Bronchial epithelial cell (primary cell): ENCODE measurements at regions not wholly inside any gene's neighbourhood (a gene's known extent, or its start where the extent isn't known, plus 50 kb on each side); places are given as distances from the start of the nearest gene placed in this dataset.
A peak's percentile ranks its signal among the peaks of the same experiment; 100 is the strongest.
"Not testable (repeated sequence)": the region's sequence is repeated elsewhere in the genome, so short reads cannot be mapped to it uniquely, and the experiment has no call there.

Experiments
- DNase-seq: peaks from one replicate; pipeline ENCODE4 v3.0.0-alpha.2; 2010; ENCODE audit warnings: low read depth
- FAIRE-seq: peaks from 2 replicates; lab custom pipeline; 2011; peaks lifted over from hg19 to GRCh38; lab: Jason Lieb, UNC
- H3K27me3 ChIP-seq: 2 replicates; pipeline ENCODE4 v1.5.1; 2011; ENCODE audit warnings: low read length; ENCODE audit not compliant: control insufficient read depth, insufficient read depth
- H3K36me3 ChIP-seq: 2 replicates; pipeline ENCODE4 v1.5.1; 2011; ENCODE audit warnings: low read length; ENCODE audit not compliant: control insufficient read depth, insufficient read depth
- H3K4me3 ChIP-seq: 2 replicates; pipeline ENCODE4 v1.5.1; 2011; ENCODE audit warnings: mild to moderate bottlenecking, low read depth, low read length, control low read depth
- CTCF ChIP-seq: IDR thresholded peaks from 2 replicates; pipeline ENCODE4 v1.5.1; 2011; ENCODE audit warnings: mild to moderate bottlenecking, moderate library complexity, low read length, control low read depth, inconsistent platforms; ENCODE audit not compliant: insufficient read depth, severe bottlenecking

DNA sequence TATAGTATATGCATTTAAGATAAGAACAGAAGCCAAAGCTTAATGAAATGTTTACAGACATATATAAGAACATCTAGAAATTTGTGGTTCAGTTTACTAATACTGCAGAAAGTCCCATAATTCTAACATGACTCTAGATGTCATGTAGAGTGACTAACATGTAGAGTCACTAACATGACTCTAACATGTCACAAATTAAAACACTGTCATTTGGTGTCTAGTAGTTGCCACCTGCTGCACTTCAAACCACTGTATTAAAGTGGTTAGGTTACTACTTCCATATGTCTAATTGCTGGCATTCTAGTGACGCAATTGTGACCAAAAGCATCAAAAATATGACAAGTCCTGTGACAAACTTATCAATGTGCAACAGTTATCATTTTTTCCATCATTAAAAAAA lies 100.2 kb upstream of the WDR75 start:
- Histone ChIP-seq H3K4me3 (no peak overlapping the region), H3K27me3 (no peaks in the 10 kb centered on the region), H3K36me3 (no peaks in the 10 kb centered on the region)
- TF ChIP-seq CTCF: no peak
- FAIRE-seq (no peak), DNase-seq (no peak)

DNA sequence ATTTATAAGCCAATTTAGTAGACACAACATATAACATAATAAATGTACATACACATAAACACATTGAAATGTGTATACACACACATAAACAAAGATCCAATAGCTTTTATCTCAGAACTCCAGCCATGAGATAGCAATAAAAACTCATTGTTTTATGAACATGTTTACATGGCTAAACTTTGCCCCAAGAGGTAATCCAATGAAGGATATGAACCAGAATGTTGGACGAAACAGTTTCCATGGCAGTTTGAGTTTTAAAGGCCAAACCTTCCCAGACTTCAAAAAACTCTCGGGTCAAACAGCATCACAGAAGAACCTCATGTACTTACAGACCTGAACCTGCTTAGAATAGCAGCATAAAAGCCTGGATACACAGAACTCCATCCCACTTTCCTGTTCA lies 97.2 kb upstream of the WDR75 start:
- no peaks in the 10 kb centered on the region for H3K27me3 ChIP-seq
- H3K36me3 ChIP-seq: no peaks in the 10 kb centered on the region
- H3K4me3 ChIP-seq: no peak overlapping the region
- FAIRE-seq (peak; percentile 66), DNase-seq (no peak)
- no peak for TF ChIP-seq CTCF

GRCh38 chr2:189347540-189347939 lies 93.7 kb upstream of the WDR75 start:
- Histone ChIP-seq H3K4me3 (no peak overlapping the region), H3K36me3 (no peaks in the 10 kb centered on the region), H3K27me3 (no peaks in the 10 kb centered on the region)
- FAIRE-seq (no peak), DNase-seq (peak; percentile 82)
- peak; percentile 25 for TF ChIP-seq CTCF

DNA sequence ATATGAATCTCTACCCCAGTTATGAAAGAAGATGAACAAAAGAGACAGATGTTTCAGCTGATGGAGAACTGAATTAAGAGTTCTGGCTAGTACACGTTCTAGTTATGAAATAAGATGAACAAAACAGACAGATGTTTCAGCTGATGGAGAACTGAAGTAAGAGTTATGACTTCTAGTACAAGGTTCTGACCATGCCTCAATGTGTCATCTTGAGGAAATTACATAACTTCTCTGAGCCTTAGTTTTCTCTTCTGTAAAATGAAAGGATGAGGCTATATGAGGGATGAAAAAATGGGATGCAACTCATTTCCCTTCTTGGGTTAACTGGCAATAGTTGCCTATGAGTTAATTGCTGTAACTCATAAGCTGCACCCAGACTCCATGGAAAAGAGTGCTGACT lies 92.9 kb upstream of the WDR75 start:
- no peaks in the 10 kb centered on the region for H3K36me3 ChIP-seq
- FAIRE-seq: no peak
- no peaks in the 10 kb centered on the region for H3K27me3 ChIP-seq
- TF ChIP-seq CTCF: no peak
- H3K4me3 ChIP-seq: no peak overlapping the region
- DNase-seq: no peak

DNA sequence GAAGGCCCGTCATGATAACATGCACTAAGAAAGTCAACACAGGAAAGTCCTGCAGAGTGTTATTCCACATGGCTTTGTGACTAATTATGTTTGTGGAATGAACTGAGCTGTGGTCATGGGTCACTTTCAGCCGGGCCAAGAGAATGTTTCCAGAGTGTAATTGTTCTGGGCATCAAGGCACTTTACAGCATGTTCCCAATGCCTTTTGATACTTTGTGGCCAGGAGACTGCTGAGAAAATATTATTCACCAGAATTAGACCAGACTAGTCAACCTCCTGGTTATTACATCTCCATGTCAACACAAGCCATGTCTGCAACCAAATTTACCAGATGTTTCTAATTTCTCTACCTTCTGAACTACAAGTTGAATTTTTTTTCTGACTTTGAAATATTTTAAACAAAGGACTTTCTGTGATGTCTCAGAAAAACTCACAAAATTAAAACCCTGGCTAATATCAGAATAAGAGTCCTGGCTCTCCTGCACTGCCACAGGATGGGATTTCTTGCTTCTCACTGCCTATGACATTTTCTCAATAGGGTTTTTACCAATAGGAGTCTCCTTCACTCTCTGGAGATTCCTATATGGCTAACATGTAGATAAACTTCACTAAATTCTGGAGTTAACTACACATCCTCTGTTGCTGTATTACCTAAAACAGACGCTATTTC lies 90.6 kb upstream of the WDR75 start:
- no peaks in the 10 kb centered on the region for H3K27me3 ChIP-seq
- no peaks in the 10 kb centered on the region for H3K36me3 ChIP-seq
- TF ChIP-seq CTCF: no peak
- no peak for FAIRE-seq
- no peak overlapping the region for H3K4me3 ChIP-seq
- DNase-seq: no peak

GRCh38 chr2:189351933-189352332 lies 89.3 kb upstream of the WDR75 start:
- not testable (repeated sequence) for H3K36me3 ChIP-seq, DNase-seq, H3K27me3 ChIP-seq, H3K4me3 ChIP-seq, FAIRE-seq

DNA sequence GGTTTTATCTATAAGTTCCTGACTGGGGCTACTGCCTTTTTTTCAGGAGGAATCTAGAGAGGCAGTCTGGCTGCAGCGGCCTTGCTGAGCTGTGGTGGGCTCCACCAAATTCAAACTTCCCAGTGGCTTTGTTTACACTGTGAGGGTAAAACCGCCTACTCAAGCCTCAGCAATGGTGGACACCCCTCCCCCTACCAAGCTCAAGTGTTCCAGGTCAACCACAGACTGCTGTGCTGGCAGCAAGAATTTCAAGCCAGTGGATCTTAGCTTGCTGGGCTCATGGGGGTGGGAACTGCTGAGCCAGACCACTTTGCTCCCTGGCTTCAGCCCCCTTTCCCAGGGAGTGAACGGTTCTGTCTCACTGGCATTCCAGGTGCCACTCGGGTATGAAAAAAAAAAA lies 83.9 kb upstream of the WDR75 start:
- DNase-seq, H3K36me3 ChIP-seq, H3K4me3 ChIP-seq, H3K27me3 ChIP-seq, FAIRE-seq: not testable (repeated sequence)
